Breast epithelium (tissue), 4 donors: ENCODE measurements at regions not wholly inside any gene's neighbourhood (a gene's known extent, or its start where the extent isn't known, plus 50 kb on each side); places are given as distances from the start of the nearest gene placed in this dataset.

ENCODE experiments used
- DNase-seq, 2 donors: peaks; one replicate each; pipeline ENCODE4 v3.0.0-alpha.2; 2019; ENCODE audit warnings: low spot score in 2 of 2
- H3K27ac ChIP-seq, 2 donors: fragments of 200-600 bp; sonication (generic) in 1 of 2; one replicate each; pipeline ENCODE4 v1.5.1; 2016 to 2019; ENCODE audit warnings: mild to moderate bottlenecking in 1 of 2
- H3K27me3 ChIP-seq, 2 donors: fragments of 200-600 bp; sonication (generic) in 1 of 2; one replicate each; pipeline versions ENCODE4 v1.5.1 to v1.6.0; 2017 to 2019; ENCODE audit warnings: control low read depth in 1 of 2, mild to moderate bottlenecking in 1 of 2
- H3K36me3 ChIP-seq: fragments of 200-600 bp; one replicate; pipeline ENCODE4 v1.5.1; 2019
- H3K4me1 ChIP-seq, 2 donors: fragments of 200-600 bp; sonication (generic); one replicate each; pipeline ENCODE4 v1.5.1; 2016 to 2019; ENCODE audit warnings: control low read depth in 1 of 2
- H3K4me3 ChIP-seq, 3 donors: fragments of 200-600 bp; sonication (generic); 1 replicate in 2 of 3; 2 replicates in 1 of 3; pipeline ENCODE4 v1.5.1; 2016 to 2019; ENCODE audit warnings: mild to moderate bottlenecking in 3 of 3, moderate library complexity in 2 of 3
- H3K9me3 ChIP-seq, 2 donors: fragments of 200-600 bp; sonication (generic) in 1 of 2; one replicate each; pipeline ENCODE4 v1.5.1; 2016 to 2019; ENCODE audit warnings: control low read depth in 1 of 2
- POLR2A ChIP-seq: fragments of 450-650 bp; IDR thresholded peaks from one replicate; pipeline ENCODE4 v1.6.1; 2016; ENCODE audit warnings: antibody characterized with exemption, mild to moderate bottlenecking, moderate library complexity
- POLR2AphosphoS5 ChIP-seq, 3 donors: sonication (generic); formaldehyde crosslinking; IDR thresholded peaks; one replicate each; pipeline ENCODE4 v1.6.1; 2017; ENCODE audit warnings: antibody characterized with exemption in 3 of 3
- intact Hi-C: fragments of 100-400 bp; cut with DNase I; formaldehyde crosslinking; loops from one replicate; pipeline ENCODE4 v1.15.1; 2023; ENCODE audit warnings: low total_unique reads
- TF ChIP-seq, protein P1 (sequence below), 3 donors: fragments of 450-650 bp; IDR thresholded peaks; one replicate each; pipeline ENCODE4 v1.5.1; 2016 to 2017; ENCODE audit warnings: antibody characterized with exemption in 3 of 3, mild to moderate bottlenecking in 3 of 3, moderate library complexity in 3 of 3

DNA sequence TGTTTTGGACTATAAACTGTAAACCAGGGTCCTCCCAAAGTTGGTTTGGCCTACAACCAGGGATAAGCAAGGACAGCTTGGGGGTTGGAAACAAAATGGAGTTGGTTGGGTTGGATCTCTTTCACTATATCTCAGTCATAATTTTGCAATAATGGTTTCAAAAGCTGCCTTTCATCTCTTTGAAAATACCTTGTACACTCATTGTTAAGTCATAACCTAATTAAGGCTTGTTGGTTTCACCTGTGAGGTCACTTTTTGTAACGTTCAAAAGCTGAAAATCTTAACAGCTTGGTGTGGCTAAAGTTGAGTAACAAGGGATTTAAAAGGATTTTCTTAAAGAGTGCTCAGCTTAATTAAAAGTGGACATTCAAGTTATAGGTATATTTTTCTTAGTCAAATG, 476.1 kb downstream of the IPMK start:
- H3K4me1 ChIP-seq, result no peaks in the 10 kb centered on the region
- H3K9me3 ChIP-seq, result no peaks in the 10 kb centered on the region
- intact Hi-C loops, result no loop called here
- no peak for DNase-seq
- no peaks in the 10 kb centered on the region for H3K36me3 ChIP-seq
- H3K4me3 ChIP-seq, result no peak overlapping the region
- H3K27me3 ChIP-seq, result no peaks in the 10 kb centered on the region
- no peak overlapping the region for H3K27ac ChIP-seq
- TF ChIP-seq POLR2AphosphoS5 (IDR thresholded peaks at IDR 0.05), result no peak
- TF ChIP-seq POLR2A, result no peak
- TF ChIP-seq, protein P1, sequence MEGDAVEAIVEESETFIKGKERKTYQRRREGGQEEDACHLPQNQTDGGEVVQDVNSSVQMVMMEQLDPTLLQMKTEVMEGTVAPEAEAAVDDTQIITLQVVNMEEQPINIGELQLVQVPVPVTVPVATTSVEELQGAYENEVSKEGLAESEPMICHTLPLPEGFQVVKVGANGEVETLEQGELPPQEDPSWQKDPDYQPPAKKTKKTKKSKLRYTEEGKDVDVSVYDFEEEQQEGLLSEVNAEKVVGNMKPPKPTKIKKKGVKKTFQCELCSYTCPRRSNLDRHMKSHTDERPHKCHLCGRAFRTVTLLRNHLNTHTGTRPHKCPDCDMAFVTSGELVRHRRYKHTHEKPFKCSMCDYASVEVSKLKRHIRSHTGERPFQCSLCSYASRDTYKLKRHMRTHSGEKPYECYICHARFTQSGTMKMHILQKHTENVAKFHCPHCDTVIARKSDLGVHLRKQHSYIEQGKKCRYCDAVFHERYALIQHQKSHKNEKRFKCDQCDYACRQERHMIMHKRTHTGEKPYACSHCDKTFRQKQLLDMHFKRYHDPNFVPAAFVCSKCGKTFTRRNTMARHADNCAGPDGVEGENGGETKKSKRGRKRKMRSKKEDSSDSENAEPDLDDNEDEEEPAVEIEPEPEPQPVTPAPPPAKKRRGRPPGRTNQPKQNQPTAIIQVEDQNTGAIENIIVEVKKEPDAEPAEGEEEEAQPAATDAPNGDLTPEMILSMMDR (IDR thresholded peaks at IDR 0.05), result no peak

DNA sequence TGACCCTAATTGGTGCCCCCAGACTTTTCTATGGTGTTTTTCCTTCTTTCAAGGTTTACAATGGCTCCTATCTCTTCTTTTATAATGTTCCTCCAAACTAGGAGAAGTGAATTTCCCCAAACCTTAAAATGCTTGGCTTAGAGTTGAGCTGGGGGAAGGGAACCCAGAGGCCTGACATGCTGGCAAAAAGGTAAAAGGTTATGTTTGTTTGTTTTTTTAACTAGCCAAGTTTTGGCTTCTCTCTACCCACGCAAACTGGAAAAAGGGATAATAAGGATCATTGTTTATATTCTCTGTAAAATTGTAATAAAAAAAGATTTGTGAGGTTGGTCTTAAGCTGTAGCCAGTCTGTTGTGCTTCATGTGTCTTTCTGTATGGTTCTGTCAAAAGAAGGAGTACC, 477.0 kb downstream of the IPMK start:
- TF ChIP-seq, protein P1 (IDR thresholded peaks at IDR 0.05), result no peak
- TF ChIP-seq POLR2AphosphoS5 (IDR thresholded peaks at IDR 0.05) (no peak), POLR2A (no peak)
- Histone ChIP-seq H3K4me1 (no peaks in the 10 kb centered on the region), H3K9me3 (no peaks in the 10 kb centered on the region), H3K4me3 (no peak overlapping the region), H3K27me3 (no peaks in the 10 kb centered on the region), H3K27ac (no peak overlapping the region), H3K36me3 (no peaks in the 10 kb centered on the region)
- no peak for DNase-seq
- intact Hi-C loops, result no loop called here

DNA sequence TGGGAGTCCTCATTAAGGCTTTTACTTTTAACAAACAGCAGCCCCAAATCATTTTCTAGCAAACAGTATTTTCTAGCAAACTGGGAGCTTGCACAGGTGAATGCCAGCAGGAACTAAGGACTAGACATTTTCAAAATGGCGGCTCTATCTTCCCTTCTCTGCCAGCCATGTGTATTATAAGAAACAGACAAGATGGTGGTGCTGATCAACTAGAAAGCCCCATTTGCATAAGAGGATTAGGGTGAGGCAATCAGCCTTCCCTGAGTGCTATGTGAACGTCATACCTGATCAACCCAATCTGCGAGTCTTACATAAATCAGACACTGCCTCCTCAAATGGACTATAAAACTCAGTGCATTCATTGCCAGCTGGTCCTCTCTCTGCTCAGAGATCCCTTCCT, 479.6 kb downstream of the IPMK start:
- Histone ChIP-seq H3K4me3 (no peak overlapping the region), H3K36me3 (no peaks in the 10 kb centered on the region), H3K9me3 (no peaks in the 10 kb centered on the region), H3K27me3 (no peaks in the 10 kb centered on the region), H3K27ac (no peak overlapping the region), H3K4me1 (no peaks in the 10 kb centered on the region)
- DNase-seq, result no peak
- TF ChIP-seq POLR2AphosphoS5 (IDR thresholded peaks at IDR 0.05) (no peak), POLR2A (no peak)
- TF ChIP-seq, protein P1 (IDR thresholded peaks at IDR 0.05), result no peak
- intact Hi-C loops, result no loop called here

DNA sequence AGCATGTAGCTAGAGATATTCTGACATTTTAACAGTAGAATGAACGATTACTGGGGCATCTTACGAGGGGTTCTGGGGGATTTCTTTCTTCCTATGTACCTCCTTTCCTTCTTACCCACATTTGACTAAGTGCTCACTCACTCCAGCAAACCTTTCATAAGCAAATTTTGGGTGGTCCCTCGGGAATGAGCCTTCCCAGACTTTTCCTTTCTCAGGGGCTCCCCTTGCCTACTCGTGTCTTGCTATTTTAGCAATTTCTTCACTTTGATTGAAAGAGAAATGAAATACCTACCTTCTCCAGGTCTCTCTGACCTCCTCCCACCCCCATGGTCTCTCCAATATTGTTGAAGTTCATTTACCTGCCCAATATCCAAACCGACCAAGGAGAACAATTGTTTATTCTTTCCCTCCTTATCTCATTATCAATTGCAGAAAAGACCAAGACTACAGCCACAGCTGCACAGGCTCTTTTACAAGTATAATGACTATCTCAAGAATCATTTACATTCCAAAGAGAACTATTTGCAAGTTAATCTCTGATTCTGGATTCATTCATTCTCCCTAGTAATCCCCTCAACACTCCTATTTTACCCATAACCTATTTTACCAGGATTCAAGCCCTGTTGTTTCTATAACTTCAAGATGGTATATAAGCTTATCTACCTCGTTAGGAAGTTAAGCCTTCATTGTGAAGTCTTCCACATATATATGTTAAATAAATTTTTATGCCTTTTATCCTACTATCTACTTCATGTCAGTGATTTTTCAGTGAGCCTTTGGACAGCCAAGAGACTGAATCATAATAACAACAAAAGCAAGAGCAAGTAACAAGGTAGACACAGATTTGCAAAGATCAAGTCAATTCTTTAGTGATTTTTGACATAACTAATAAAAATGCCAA, 480.6 kb downstream of the IPMK start:
- Histone ChIP-seq H3K27ac (no peak overlapping the region), H3K9me3 (no peaks in the 10 kb centered on the region), H3K4me1 (no peaks in the 10 kb centered on the region), H3K27me3 (no peaks in the 10 kb centered on the region), H3K4me3 (no peak overlapping the region), H3K36me3 (no peaks in the 10 kb centered on the region)
- intact Hi-C loops, result loop anchor here (2.0 kb wide), 1 partner anchor 72 kb away; no protein-coding TSS in a partner anchor
- DNase-seq, result no peak
- TF ChIP-seq, protein P1 (IDR thresholded peaks at IDR 0.05), result no peak
- TF ChIP-seq POLR2AphosphoS5 (IDR thresholded peaks at IDR 0.05) (no peak), POLR2A (no peak)

DNA sequence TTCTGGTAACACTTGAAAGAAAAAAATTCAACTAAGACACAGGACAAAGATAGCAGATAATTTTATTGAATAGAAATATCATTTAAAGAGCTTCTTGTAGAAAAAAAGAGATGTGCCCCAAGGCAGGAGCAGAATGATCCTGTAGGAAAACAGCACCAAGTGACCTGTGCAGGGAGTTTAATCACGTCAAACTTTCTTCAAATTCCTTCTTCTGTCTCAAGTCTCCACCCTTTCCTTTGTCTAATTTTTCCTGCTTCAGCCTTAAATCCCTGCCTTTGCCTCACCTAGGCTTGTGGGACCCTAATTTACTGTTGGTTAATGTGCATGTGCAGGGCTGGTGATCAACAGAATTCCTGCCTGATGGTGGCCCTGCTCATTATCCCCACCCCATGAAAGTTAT, 481.4 kb downstream of the IPMK start:
- no peaks in the 10 kb centered on the region for H3K27me3 ChIP-seq
- H3K27ac ChIP-seq, result no peak overlapping the region

More for the DNA sequence above, 481.4 kb downstream of the IPMK start:
- TF ChIP-seq POLR2AphosphoS5 (IDR thresholded peaks at IDR 0.05) (no peak), POLR2A (no peak)
- TF ChIP-seq, protein P1 (IDR thresholded peaks at IDR 0.05), result no peak
- Histone ChIP-seq H3K4me1 (no peaks in the 10 kb centered on the region), H3K4me3 (no peak overlapping the region), H3K36me3 (no peaks in the 10 kb centered on the region), H3K9me3 (no peaks in the 10 kb centered on the region)
- no peak for DNase-seq
- intact Hi-C loops, result loop anchor here (2.0 kb wide), 1 partner anchor 72 kb away; no protein-coding TSS in a partner anchor
